DMS53 treated with DMSO at 0.1 percent for 48 hours (cell line): ENCODE measurements at regions not wholly inside any gene's neighbourhood (a gene's known extent, or its start where the extent isn't known, plus 50 kb on each side); places are given as distances from the start of the nearest gene placed in this dataset.
A peak's percentile ranks its signal among the peaks of the same experiment; 100 is the strongest.

Experiments
- DNase-seq: peaks from one replicate; lab custom pipeline; 2025; ENCODE audit not compliant: unreplicated experiment; lab: John Stamatoyannopoulos, UW

DNA sequence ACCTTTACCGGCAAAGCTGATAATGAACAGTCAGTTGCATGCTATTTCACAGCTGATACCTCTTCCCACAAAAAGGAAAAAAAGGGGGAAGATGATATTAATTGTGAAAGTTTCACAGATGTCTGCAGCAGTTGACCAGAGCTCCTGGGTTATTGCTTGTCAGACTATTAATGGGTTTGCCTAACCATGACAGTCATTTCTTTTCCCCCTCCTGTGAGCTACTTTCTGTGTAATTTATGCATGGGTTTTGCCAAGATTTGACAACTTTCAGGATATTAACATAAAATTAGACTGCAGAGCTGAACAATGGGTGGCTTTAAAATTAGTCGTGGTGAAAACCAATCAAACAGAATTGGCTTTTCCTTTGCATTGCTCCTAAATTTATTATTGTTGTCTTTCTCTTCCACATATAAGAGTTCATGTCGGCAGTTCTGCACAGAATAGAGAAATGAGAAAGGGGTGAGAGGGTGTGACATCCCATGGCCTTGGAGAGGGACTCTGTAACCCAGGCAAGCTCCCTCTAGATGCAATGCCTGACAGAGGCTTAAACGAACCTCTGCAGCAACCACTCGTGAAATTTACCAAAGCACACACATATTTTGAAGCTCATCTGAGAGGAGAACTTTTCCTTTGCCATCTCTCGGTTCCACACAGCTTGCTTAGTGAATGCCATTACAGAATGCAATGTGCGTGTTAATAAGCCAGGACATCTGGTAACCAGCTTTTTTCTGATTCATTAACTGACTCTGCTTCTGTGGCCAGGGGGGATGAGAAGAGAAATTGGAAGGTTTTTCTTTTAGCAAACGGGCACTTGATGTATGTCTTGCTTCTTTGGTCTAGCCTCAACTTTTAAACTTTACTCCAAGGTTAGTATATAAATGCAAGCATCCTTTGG is 82.2 kb upstream of the ITGA4 start:
- no peak for DNase-seq

DNA sequence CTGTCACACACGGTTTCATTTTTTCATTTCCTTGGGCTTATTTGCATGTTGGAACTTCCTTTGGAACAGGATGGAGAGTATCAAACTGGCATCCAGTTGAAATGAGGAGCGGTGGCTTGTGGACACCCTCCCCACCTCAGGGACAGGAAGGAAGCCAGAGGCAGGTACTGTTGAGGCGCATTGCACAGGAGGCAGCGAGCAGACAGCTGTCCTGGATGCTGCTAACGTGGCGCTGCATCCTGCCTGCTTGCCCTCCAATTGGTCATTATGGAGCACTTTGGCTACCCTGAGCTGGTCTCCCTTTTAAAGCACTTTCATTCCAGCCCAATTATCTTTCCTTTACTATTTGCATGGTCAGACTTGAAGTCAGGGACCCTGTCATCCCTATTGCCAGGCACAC is 80.7 kb upstream of the ITGA4 start:
- DNase-seq: no peak

DNA sequence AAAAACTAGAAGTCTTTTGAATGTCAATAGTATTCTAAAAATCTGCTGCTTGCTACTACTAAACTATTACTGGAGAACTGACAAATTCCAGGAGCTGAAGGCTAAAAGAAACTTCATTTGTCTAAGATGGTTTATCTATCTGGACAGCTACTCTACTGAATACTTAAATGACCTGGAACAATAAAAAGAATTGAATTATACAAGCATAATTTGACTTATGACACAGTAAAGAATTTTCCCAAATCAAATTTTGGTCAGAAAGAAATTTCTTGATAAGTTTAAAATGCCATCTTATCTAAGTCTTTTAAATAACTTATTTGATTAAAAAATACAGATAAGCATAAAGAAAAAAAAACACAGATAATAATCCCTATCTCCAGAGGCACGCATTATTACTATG is 80.2 kb upstream of the ITGA4 start:
- DNase-seq: no peak

DNA sequence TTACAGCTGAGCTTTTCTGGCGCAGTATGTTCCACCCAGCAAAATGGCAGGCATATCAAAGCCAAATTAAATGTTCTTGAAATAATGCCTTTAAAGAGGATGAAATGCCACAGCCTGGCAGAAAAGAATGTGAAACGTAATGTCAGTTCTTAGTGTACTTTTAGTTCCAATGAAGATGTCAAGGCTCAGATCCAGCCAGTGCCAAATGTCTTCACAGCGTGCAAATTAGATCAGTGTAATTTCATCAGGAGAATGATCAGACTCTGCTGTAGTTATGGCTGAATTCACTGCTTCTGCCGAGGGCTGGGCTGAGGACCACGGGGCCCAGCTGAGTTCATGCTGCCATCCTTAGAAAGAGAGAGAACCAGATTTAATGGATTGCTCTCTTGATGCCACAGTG is 78.7 kb upstream of the ITGA4 start:
- DNase-seq: no peak

DNA sequence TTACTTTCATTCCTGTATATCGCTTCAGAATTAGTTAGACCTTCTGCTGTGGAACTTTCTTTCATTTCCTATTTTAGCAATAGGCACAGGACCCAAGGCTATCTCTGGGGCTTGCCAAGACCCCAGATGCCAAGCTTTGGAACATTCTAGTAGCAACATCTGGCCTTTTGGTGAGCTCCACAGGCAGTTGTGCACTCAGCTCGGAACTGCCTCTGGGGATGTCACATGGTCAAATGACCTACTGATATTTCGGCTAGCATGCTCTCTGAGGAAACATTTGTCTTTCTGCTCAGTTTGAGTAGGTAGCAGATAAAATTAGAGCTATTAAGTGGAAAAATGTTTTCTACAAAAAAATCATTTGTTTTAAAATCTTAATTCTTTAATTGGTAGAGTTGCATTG is 76.6 kb upstream of the ITGA4 start:
- DNase-seq: no peak

DNA sequence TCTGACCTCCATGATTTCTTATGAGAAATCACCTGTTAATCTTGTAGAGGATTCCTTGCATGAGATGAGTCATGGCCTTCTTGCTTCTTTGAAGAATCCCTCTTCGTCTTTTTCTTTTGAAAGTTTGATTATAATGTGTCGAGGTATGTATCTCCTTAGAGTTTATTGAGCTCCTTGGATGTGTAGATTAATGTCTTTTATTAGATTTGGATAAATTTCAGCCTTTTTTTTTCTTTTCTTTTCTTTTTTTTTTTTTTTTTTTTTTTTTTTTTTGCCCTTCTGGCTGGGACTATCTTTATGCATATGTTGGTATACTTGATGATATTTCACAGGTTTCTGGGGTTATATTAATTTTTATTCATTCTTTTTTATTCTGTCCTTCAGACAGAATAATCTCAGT is 72.3 kb upstream of the ITGA4 start:
- DNase-seq: no peak

DNA sequence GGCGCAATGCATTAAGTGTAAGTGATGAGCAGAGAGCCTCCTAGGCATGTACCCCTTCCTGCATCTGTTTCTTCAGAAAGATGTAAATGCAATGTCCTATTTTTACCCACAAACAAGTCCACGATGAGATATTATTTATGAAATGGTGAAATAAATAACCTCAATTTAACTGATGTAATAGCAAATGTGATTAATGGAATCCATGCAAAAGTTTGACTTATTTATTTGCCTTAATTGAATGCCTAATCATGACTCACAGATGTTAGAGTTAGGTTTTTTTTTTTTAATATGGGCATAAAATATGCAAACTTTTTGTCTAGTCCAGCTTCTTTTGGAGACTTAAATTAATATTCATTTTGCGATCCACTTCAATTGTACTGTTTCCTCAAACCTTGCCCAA is 67.7 kb upstream of the ITGA4 start:
- DNase-seq: no peak

DNA sequence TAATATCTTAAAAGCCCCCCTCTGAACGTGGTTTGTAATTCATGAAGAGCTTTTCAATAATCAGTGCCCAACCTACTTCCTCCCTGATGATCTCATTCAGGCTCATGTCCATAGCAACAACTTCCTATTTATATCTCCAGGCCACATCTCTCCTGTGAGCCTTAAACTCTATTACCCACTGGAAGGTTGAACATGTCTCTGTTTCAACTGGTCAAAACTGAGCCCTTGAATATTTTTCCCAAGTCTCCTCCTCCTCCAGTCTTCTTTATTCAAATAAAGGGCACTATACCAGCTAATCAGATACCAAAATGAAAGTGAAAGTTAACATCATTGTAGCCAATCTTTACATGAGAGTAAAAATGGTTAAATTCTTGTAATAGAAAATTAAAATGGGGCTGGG is 63.7 kb upstream of the ITGA4 start:
- peak; percentile 79 for DNase-seq

DNA sequence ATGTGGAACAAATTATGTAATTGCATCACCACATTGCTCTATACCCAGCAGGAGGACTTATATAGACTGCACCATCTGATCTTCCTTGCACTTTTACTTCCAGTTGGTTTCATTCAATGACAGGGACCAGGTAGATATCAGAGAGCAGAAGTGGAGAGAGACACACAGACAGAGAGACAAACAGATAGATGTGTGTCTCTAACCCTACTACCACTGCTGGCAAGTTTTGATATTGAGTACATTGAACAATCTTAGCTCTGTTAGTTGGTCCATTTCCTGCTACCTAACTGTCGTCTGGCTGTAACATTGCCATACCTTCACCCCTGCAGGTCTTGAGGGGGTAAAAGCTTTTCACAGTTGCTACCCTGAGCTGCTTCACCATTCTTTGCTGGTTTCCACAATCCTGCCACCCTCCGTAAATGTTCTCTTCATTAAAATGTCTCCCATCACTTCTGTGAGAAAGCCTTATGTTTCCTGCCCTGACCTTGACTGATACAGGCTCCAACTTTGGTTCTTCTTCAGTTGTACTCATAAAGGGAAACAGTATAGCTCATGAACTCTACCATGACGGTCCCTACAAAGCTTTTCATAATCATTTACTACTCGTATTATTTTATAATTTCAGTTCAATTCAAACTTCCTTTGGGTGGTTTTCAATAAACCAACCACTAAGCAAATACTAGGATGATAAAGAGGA is 62.3 kb upstream of the ITGA4 start:
- DNase-seq: no peak

DNA sequence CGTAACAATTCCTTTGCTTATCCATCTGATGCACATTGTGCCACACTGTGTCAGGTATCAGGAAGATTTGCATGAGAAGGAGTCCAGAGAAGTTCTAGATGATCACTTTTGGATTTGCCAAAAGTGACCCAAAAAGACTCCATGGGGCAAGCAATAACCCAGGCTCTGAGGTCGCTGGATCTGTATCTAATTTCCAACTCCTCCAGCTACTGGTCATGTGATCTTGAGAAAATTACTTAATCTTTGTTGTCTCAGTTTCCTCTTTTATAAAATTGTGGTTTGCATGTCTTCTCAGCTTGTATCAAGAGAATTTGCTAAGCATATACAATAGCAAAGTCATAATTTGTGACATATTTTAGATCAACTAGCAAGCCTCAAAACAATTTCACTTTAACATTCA is 61.3 kb upstream of the ITGA4 start:
- no peak for DNase-seq

DNA sequence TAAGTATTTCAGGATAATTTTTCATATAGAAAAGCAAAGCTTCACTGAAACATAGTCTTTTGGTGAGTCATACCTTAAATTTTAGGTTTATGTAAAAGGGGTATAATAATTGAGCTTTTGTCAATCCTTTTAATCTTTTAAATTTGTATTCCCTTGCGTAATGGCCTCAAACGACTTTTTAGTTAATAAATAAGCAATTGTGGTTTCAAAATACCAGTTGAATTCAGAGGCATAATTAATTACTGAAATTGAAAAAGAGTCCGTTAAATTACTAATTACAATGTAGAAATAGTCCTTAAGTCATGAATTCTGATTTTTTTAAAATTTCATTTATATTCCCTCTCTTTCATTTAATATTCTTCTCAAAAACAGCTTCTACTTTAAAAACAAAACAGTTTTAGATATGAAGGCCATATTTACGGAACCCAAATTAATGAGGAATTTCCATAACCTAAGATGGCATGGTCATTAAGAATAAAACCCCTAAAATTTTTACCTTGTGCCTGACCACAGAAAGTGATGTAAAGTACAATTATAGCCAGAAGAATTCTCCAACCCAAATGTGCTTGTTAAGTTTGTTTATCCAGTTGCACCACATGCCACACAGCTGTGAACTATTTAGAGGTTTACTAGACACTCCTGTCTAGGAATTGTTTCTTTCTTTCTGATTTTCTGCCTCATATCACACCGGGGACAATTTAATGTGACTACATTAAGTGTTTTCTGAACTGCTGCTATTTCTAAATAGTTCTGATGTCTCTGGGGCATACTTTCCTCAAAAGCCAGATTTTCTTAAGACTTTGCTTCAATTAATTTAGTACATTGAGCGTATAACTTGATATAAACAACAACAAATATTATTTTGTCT is 60.7 kb upstream of the ITGA4 start:
- DNase-seq: no peak

DNA sequence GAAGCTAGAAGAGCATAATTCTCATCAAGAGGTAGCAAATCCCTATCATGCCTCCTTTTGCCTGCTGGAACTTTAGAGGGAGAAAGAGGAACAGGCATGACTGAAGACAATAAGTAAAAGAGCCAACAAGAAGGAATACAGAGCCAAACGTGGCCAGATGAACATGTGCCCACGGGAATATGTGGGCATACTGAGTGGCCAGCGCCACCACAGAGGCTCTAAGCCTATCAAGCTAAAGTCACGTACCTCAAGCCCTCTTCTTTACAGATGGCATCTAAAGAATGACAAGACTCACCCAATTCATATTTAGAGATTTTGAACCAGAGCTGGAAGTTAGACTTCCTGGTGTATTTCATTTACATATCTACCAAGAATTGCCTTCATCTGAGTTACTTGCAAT is 59.9 kb upstream of the ITGA4 start:
- no peak for DNase-seq

DNA sequence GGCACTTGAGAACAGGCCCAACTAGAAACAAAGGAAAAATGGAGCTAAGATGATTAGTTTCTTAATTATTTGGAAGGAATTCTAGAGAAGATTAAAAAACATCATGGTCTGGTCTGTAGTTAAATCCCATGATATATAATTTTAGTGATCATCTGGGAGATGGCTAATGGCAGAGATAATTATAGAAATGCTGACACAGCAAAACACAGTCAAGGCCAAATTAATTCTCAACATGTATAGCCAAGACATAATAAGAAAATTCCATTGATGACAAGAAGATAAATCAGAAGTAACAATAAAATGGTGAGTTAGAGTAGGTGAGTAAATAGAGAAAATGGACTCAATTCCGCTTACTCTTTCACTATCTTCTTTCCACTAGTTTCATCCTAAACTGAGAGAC is 59.2 kb upstream of the ITGA4 start:
- DNase-seq: no peak

DNA sequence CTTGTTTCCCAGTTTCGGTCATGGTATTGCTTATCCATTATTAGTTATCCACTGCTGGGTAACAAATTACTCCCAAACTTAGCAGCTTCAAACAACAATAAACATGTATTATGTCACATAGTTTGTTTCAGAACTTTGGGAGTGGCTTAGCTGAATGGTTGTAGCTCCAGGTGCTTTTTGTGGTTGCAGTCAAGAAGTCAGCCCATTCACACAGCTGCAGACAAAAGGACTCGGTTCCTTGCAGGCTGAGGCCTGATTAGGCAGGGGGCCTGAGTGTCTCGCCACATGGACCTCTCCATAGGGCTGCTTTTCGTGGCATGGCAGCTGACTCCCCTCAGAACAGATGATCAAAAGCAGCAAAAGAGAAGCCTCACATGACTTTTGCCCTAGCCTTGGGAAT is 58.2 kb upstream of the ITGA4 start:
- no peak for DNase-seq

DNA sequence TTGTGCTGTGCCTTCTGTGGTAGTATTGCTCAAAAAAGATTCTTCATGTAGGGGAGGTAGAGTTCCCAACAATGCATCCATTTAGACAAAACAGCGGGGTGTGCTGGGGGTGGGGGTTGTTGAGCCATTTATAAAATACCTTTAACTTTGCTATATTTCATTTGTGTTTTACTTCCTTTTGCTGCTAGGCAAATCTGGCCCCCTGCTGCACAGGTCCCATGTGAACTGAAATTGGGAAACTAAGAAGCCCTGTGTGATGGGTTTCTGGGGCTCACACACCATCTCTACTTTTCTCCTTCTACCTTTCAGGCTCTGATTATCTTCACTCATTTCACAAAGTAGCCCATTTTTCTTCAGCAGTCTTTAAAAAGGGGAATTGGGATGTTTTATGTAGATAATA is 52.7 kb upstream of the ITGA4 start:
- no peak for DNase-seq

DNA sequence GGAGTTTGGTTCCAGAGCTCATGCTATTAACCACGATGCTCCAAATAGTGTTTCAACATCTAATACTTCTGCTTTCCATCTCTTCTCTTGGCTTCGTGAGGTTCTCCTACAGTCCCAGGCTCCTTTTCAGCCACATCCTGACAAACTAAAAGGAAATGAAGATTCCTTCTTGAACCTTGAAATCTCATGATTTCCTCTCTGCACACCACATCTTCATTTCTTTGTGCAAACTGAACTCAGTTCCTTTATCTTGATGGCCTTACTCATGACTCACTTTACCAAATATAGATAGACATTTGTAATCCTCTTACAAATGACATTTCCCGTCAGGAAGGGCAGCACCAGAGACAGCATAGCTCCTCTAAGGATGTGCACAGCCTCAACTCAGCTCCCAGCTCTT is 50.0 kb upstream of the ITGA4 start:
- DNase-seq: no peak
